ENCODE measurements at regions not wholly inside any gene's neighbourhood (a gene's known extent, or its start where the extent isn't known, plus 50 kb on each side); places are given as distances from the start of the nearest gene placed in this dataset.

DNA sequence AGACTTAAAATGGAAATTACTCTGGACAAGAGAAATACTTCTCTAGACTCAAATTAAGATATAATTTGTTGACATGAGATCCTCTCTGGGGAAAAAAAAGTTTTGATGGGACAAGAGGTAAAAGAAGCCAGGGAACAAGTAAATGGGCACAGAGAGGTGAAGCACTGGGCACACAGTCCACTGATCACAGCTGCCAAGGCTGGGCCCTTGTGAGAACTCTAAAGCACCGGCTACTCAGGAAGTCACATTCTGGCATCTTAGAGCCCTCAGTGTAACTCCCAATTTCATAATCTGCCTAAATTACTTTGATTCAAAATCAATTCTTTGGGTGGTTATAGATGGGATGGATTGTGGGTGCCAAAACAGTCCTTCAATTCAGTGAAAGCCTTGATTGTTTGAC, 123.2 kb upstream of the CACNA2D1 start:
- ATAC-seq (peak; percentile 49), FAIRE-seq (no peak), DNase-seq (ENCODE audit: low read depth, low spot score) (no peak)
- CTCF ChIA-PET, result interaction anchor here (1.0 to 1.8 kb wide), 7 partner anchors 8 to 1066 kb away, joined by 3 to 6 read pairs (median 4); no protein-coding TSS in a partner anchor
- no TSS peak for BruUV-seq (replicated peaks)
- H3K27ac ChIP-seq (ENCODE audit: control insufficient read depth, insufficient read depth), result no peak overlapping the region
- no peak overlapping the region for H3K9ac ChIP-seq (ENCODE audit: control insufficient read depth, insufficient read depth, low read length)
- H3K27me3 ChIP-seq (replicated peaks in 1 of 2; ENCODE audit: control insufficient read depth in 2 of 2, insufficient read depth in 2 of 2, low read length in 1 of 2), result no peaks in the 10 kb centered on the region
- no peaks in the 10 kb centered on the region for H3K36me3 ChIP-seq (ENCODE audit: control insufficient read depth in 2 of 2, insufficient read depth in 2 of 2, low read length in 1 of 2)
- intact Hi-C loops (cut with micrococcal nuclease; ENCODE audit: unreplicated experiment), result no loop called here
- no peaks in the 10 kb centered on the region for H3K4me1 ChIP-seq (ENCODE audit: control insufficient read depth, insufficient read depth, low read length)
- no peak overlapping the region for H3K4me2 ChIP-seq (ENCODE audit: control insufficient read depth, insufficient read depth)
- RAD21 ChIA-PET (ENCODE audit: unreplicated experiment), result interaction anchor here (0.6 to 2.4 kb wide), 8 partner anchors 28 to 520 kb away, joined by 3 to 6 read pairs (median 3); no protein-coding TSS in a partner anchor
- H3K79me2 ChIP-seq (ENCODE audit: control insufficient read depth, insufficient read depth, low read length), result no peaks in the 10 kb centered on the region
- H4K20me1 ChIP-seq (ENCODE audit: control insufficient read depth, insufficient read depth), result no peaks in the 10 kb centered on the region
- in situ Hi-C loops (cut with MboI), result no loop called here
- POLR2A ChIA-PET, result interaction anchor here (0.9 kb wide), 1 partner anchor 189 kb away, joined by 3 read pairs; no protein-coding TSS in a partner anchor
- no peak overlapping the region for H2AFZ ChIP-seq (ENCODE audit: control insufficient read depth, low read depth, low read length)
- WGBS (ENCODE audit: insufficient coverage, insufficient replicate concordance, low lambda C conversion rate, missing lambda C conversion rate), result 29% methylated on average over 1 of the region's 1 CpG
- TF ChIP-seq PAX8 (IDR thresholded peaks at IDR 0.05) (no peak), ZBED1 (IDR thresholded peaks at IDR 0.05; ENCODE audit: borderline replicate concordance) (no peak), TCF3 (IDR thresholded peaks at IDR 0.05; ENCODE audit: borderline replicate concordance, insufficient read depth, low read depth, low read length) (no peak), SREBF2 (IDR thresholded peaks at IDR 0.05; ENCODE audit: low read length) (no peak), STAT3 (IDR thresholded peaks at IDR 0.05; ENCODE audit: low read depth, low read length) (no peak), ATF7 (IDR thresholded peaks at IDR 0.05; ENCODE audit: low read depth) (no peak), PML (IDR thresholded peaks at IDR 0.05; ENCODE audit: low read length) (no peak), NR2C1 (IDR thresholded peaks at IDR 0.05) (no peak), KDM1A (IDR thresholded peaks at IDR 0.05; ENCODE audit: borderline replicate concordance) (no peak), ZZZ3 (IDR thresholded peaks at IDR 0.05; ENCODE audit: control insufficient read depth, insufficient read length, low read depth) (no peak)
- TF ChIP-seq, protein P1, sequence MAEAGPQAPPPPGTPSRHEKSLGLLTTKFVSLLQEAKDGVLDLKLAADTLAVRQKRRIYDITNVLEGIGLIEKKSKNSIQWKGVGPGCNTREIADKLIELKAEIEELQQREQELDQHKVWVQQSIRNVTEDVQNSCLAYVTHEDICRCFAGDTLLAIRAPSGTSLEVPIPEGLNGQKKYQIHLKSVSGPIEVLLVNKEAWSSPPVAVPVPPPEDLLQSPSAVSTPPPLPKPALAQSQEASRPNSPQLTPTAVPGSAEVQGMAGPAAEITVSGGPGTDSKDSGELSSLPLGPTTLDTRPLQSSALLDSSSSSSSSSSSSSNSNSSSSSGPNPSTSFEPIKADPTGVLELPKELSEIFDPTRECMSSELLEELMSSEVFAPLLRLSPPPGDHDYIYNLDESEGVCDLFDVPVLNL (IDR thresholded peaks at IDR 0.05; ENCODE audit: low read depth, low read length), result no peak
- TF ChIP-seq, protein P2, sequence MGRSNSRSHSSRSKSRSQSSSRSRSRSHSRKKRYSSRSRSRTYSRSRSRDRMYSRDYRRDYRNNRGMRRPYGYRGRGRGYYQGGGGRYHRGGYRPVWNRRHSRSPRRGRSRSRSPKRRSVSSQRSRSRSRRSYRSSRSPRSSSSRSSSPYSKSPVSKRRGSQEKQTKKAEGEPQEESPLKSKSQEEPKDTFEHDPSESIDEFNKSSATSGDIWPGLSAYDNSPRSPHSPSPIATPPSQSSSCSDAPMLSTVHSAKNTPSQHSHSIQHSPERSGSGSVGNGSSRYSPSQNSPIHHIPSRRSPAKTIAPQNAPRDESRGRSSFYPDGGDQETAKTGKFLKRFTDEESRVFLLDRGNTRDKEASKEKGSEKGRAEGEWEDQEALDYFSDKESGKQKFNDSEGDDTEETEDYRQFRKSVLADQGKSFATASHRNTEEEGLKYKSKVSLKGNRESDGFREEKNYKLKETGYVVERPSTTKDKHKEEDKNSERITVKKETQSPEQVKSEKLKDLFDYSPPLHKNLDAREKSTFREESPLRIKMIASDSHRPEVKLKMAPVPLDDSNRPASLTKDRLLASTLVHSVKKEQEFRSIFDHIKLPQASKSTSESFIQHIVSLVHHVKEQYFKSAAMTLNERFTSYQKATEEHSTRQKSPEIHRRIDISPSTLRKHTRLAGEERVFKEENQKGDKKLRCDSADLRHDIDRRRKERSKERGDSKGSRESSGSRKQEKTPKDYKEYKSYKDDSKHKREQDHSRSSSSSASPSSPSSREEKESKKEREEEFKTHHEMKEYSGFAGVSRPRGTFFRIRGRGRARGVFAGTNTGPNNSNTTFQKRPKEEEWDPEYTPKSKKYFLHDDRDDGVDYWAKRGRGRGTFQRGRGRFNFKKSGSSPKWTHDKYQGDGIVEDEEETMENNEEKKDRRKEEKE (IDR thresholded peaks at IDR 0.05), result no peak
- SMC1A ChIA-PET (ENCODE audit: uncharacterized antibody, unreplicated experiment), result interaction anchor here (1.1 to 2.0 kb wide), 5 partner anchors 47 to 521 kb away, joined by 3 to 6 read pairs (median 3); no protein-coding TSS in a partner anchor
- H3K4me3 ChIP-seq, result no peak overlapping the region
- H3K9me3 ChIP-seq (replicated peaks; ENCODE audit: control insufficient read depth, insufficient read depth, low read length), result no peaks in the 10 kb centered on the region
